Activated CD4-positive, alpha-beta T cell treated with anti-CD3 and anti-CD28 coated beads, Interleukin-2, amount 50 U/mL, for 24 hours (primary cell): ENCODE measurements at regions not wholly inside any gene's neighbourhood (a gene's known extent, or its start where the extent isn't known, plus 50 kb on each side); places are given as distances from the start of the nearest gene placed in this dataset.

Source experiments
- DNase-seq, 2 donors: peaks; one replicate each; pipeline ENCODE4 v3.0.0-alpha.2; 2020; ENCODE audit warnings: low read depth in 1 of 2, low spot score in 1 of 2

DNA sequence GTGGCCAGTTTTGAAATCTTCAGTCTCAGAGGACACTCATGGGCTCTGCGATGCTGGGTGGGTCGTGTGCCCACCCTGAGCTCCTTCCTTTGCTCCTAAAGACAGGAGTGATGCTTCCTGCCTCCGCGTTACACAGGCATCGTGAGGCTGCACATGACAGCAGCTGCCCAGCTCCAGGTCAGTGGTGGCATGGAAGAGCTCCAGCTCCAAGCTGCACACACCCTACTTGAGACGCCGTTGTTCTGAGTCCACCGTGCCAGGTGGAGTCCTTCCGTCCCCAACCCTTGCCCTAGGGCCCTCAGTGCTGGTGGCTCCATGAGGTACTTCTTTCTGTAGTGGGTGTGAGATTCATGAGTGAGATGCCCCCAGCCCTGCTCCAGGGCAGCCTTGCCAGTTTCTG is 794.1 kb downstream of the BRD1 start:
- DNase-seq, result no peak

DNA sequence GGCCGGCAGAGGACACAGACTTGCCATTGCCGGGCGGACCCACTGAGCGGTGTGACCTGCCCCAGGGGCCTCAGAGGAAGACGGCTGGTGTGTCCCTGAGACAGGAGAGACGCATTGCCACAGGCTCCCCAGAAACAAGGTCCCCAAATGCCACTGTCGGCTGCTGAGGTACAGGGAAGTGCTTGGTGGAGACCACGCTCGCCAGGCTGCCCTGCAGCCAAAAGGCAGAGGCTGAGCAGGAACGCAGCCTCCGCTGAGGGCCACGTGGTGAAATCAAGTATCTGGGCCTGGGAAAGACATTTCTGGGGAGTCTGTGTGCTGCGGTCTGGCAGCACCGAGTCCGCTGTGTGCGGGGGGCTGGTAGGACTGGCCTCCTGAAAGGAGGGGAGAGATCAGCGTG is 794.9 kb downstream of the BRD1 start:
- DNase-seq, result no peak

DNA sequence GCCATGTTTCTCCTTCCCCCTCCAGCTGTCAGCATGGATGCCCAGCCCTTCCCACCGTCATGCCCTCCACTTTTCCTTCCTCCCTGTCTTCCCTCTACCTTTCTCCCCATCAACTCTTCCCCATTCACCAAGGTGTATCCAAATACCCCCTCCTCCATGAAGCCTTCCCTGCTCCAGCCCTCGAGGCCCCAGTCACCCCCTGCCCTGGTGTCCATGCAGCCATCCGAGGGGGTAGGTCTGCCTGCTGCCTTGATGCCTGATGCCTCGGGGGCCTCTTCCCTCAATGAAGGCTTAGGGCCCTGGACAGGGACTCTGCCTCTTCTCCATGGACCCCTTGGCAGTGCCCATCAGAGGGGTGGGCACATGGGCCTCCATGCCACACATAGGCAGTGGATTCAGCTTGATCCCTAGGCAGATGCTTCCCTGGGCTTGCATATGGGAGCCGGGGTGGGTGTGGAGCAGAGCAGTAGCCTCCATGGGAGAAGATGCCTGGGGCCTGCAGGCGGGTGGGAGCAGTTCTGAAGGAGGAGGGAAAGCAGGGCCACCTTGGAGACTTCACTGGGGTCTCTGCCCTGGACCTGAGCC is 795.8 kb downstream of the BRD1 start:
- no peak for DNase-seq

DNA sequence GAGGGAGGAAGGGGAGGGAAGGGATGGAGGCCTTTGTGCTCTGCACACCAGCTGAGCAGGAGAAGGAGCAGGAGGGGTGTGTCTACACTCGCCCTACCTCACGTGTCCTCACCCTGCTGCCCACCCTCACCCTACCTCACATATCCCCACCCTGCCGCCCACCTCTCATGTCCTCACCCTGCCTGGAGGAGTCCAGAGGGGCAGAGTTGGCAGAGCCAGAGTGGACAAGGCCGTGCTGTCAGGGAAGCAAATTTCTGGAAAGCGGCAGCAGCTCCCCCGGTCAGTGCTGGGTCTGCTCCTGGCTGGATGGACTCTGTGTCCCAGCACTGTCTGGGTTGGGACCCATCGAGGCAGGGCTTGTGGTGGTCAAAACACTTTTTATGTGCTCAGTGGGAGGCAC is 799.6 kb downstream of the BRD1 start:
- DNase-seq, result no peak

DNA sequence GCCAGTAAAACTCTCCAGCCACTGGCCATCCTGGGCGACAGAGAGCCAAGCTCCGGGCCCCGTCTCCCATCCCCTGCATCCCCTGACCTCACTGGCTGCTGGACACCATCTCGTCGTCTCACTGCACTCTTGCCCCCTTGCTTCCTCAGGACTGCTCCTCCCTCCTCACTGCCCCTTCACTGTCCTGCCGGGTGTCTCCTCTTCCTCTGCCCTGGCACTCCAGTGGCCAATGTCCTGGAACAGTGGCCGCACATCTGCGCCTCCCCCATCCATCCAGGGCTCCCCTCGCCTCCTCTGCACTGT is 800.4 kb downstream of the BRD1 start:
- no peak for DNase-seq

DNA sequence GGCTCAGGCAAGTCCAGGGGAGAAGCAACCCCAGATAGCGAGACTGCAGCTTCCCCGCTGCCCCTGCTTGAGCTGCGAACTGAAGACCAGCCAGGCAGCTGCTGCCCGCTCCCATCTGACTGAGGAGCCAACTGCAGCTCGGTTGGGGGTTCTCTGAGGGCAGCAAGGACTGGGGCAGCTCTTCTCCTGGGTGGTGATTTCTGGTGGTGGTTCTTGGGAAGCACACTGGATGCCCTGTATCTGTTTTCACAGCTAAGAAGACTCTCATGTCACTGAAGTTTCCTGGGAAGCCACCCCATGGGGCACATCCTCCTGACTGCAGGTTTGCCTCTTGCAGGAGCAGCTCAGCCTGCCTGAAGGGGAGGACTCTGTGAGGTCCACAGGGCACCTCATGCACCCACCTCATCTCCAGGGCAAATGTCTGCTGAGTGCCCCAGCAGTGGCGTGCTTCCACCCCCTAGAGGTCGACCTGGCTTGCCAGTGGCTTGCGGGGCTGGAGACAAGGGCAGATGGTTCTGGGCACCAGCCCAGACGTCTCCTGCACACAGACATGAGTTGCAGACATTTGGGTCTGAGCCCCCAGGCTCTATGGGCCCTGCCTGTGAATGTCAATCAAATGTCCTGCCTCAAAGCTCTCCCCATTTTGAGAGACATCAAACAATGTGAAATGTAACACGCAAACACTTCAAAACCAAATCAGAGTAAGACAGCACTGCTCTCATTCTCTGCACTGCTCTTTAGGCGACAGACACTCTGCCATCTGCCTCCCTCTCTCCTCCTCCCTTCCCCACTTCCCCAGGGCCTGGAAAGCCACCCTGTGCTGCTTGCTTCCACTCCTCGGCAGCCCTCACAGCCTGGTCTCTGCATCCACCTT is 800.9 kb downstream of the BRD1 start:
- DNase-seq, result no peak

DNA sequence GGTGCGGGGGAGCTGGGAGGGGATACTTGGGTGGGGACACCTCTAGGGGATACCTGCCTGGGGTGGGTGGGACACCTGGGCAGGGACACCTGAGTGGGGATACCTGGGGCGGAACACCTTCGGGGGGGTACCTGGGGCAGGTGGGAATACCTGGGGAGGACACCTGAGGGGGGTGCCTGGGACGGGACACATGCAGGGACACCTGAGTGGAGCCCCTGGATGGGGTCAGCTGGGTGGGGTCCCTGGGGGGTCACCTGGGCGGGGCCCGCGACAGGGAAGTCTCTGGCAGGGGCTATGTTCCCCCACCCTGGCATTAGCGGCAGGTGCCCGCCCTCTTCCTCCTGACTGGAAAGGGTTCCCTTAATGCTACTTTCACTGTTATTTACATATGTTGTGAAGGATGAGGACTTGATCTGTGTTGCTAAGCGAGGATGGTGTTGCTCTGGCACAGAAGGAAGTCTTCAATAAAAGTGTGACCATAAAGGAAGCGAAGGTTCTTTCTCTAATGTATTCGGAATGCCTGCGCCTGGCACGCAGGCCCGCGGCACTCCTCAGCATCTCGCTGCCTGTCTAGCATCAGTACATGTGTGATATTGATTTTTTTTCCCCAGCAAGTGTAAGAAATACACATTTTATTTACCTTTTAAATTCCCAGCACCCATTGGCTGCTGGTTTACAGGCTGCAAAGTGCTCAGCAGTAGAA is 801.7 kb downstream of the BRD1 start:
- no peak for DNase-seq

DNA sequence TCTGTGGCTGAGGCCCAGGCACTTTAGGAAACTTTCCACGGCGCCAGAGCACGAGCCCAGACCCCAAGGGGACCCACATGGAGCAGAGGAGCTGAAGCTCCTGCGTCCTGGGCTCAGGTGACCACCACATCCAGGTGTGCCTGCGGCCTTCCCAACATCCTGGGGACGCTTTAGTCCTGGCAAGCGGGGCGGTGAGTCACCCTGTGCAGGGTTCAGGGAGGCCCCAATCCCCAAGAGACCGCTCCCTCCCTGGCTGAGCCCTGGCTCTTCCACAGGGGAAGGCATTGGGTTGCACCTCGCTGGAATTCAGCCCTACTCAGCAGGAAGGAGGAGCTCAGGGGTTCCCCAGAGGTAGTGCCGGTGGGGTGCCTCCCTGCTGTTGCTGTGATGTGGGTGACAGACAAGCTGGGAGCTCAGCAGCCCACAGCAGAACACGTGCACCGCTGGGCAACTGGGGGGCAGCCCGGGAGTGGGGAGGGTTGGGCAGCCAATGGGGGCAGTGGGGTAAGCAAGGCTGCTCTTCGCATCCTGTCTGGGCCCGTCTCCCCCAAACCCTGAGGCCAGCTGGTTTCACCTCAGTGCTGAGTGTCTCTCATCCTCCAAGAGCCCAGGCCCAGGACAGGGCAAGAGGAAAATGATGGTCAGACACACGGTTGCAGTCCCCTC is 802.8 kb downstream of the BRD1 start:
- DNase-seq, result no peak

DNA sequence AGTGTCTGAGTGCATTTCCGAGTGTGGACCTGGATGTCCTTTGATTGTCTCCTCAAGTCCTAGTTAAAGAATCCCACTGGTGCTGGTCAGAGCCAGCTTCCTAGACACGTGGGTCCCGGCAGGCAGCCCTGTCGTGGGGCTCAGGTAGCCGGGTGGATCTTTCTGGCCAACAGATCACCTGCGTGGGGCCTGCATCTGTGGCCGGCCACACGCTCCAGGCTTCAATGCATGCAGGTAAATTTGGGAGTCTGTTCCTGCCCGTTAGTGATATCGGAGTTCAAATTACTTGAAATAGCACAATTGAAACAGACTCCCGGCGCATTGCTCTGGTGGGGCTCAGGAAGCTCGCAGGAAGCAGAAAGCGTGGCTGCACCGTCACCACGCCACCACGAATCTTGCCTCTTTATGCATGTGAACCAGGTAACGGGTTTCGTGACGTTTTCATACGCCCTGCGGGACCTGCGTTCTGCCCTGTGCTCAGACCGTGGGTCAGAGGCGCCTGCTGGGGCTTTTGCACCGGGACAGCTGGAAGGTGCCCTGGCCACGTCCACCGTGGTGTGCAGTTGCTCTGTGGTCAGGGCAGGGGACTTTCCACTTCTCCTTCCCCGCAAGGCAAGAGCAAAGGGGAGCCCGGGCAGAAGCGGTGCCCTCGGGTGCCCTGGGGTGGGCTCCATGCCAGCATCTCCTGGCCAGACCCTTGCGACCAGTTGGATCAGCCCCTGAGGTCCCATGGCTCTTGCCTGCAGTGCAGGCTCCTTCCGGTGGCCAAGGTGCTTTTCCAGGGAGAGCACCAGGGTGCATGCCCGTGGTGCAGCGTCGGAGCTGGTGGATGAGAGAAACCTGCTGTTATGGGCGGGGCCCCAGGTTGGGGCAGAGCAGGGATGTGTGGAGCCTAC is 803.5 kb downstream of the BRD1 start:
- DNase-seq, result no peak

DNA sequence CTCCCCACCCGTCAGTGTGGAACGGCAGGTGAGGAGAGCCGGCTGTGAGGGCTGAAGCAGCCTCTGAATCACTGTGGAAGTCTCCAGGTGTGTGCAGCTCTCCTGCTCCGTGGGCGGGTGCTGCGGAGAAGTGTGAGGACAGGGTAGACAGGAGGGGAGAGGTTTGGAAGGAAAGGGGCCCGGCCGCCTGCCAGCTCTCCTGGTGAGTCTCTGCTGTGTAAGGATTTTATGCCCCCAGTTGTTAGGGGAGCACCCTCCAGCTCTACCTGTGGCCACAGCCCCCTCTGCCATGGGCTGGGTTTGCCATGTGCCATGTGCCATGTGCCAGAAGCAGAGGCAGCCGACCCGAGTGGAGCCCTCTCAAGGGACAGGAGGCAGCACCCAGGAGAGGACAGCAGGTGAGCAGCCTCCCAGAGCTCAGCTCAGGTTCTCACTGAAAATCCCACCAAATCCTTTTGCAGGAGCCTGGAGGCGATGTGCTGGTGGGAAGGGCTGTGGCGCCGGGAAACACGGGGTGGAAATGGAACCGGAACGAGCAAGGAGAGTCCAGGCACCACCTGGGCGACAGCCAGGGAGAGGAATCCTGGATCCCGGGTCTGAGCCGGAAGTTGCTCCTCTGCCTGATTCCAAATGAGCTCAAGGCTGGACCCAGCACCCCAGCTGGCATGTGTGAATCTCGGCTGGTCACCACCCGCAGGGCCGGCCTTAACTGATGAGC is 804.4 kb downstream of the BRD1 start:
- DNase-seq, result no peak

DNA sequence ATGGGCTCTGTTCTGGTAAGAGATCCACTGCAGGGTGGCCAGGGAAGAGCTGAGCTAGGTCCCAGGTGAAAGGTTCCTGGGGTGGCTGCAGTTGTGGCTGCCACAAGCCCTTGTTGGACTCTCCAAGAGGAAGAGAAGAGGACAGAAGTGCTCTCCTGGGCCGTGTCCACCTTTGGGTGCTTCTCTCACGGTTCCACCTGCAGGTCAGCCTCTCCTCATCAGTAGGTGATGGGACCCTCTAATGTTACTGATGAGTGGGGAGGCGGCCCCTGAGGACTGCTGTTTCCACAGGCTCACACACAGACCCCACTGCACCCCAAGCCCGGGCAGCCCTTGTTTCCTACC is 804.9 kb downstream of the BRD1 start:
- no peak for DNase-seq

DNA sequence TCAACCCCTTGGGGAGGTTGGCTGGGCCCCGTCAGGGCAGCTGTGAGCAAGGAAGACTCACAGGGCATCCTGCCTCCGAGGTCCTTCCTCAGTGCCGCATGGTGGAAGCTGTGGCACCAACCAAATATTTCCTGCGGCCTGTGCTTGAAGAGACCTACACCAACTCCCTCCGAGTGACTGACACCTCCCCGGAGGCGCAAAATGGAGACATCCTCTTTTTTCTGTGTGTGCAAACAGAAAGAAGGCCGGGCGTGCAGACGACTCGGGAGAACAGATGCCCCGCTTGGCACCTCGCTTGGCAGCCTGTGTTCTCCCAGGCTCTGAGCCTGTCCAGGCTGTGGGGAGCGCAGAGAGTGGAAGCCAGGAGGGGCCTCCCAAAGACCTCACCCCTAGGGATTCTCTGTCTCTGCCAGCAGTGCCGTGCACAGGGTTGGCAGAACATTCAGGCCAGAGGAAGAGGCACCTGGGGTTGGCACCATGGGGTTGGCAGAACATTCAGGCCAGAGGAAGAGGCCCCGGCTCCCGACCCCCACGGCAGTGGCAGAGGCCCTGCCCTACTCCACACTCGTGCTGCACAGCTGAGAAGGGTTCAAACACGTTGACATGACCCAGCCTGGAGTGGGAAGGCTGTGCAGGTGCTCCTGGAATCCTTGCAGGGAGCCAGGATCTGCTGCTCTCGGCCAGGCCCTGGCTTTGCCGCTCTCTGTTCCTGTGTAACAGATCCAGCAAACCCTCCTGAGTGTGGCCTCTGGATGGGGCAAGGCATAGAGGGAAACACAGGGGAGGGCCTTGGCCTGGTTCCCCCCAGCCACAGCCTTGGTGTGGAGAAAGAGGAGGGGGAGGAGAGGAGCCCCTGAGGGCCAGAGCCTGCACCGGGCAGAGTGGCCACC is 805.5 kb downstream of the BRD1 start:
- no peak for DNase-seq

DNA sequence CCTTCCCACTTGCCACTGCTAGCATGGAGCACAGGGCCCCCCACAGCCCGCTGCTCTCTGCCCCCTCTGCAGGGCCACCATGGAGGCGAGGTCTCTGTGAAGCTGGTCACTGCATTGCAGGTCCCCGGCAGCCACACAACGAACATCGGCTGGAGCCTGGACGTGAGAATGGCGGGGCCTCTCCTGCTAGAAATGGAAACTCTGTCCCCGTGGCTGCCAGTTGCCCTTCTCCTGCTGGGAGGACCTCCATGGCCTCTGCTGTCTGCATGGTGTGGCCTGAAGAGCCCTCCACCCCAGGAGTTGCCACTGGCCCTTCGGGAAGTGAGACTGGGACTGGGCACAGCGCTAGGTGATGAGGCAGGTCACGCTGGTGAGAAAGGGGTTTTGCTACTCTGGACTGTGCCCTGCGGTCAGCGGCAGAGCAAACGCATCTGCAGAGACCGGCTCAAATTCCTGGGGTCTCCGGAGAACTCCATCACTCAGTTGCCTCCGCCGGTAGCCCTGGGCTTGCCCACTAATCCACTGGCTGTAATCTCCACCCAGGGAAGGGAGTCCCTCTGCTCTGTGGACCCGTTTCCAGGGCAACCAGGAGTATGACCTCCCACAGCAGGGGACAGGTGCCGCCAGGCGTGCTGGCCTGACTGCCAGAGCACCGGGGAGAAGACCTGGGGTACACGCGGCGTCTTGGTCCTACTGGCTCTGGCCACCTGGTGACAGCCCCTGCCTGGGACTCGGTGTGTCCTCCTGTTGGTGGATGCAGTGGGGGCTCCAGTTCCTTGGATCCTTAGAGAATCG is 806.3 kb downstream of the BRD1 start:
- no peak for DNase-seq

DNA sequence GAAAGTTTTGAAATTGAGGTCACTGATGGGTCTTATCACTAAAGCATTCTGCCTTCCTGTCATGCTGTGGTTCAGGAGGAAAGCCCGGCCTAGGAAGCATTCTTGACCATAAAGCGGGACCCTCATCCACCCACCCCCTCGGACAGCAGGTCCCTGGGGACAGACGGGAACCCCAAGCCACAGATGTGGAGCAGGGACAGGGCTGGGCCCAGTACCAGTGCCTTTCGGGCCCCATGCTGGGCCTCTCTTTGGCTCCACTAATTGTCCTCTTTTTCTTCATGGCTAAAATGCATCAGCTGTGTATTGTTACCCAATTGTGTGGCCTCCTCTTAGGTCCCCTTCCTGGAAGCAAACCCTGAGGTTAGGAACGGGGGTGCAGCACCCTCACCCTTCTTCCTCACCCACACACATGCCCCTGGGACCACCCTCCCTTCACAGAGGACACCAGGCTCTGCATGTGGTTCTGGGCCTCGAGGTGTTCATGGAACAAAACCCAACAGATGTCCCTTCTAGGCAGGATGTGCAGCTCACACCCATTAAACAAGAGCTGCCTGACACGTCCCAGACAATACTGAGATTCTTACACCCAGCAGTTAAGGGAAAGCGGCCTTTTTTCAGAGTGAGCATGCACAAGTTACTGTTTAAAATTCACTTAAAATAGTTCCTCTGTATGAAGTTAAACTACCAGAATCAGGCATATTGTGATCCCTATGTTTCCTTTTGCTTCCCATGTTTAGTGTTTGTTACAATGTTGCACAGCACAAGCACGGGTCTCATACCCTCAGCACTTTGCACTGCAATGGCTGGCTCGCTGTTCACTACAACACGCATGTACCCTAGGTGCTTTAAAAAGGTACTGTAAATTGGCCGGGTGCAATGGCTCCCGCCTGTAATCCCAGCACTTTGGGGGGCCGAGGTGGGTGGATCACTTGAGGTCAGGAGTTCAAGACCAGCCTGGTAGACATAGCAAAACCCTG is 807.6 kb downstream of the BRD1 start:
- DNase-seq, result no peak

DNA sequence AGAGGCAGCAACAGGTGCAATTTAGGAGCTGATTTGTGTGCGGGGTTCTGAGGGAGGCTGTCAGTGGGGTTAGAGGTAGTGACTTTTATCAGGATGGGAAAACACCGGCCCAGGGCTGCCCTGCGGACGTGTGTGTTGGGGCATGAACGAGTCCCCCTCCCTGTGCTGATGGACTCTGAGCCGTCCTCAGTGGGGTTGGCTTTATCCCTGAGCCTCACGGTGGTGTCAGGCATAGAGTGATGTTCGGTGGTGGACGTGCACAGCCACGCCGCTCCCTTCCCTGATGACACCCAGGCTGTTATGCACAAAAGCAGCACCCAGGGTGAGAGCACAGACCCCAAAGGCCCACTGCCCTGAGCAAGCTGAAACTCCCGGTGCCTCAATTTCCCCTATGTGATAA is 809.1 kb downstream of the BRD1 start:
- no peak for DNase-seq

DNA sequence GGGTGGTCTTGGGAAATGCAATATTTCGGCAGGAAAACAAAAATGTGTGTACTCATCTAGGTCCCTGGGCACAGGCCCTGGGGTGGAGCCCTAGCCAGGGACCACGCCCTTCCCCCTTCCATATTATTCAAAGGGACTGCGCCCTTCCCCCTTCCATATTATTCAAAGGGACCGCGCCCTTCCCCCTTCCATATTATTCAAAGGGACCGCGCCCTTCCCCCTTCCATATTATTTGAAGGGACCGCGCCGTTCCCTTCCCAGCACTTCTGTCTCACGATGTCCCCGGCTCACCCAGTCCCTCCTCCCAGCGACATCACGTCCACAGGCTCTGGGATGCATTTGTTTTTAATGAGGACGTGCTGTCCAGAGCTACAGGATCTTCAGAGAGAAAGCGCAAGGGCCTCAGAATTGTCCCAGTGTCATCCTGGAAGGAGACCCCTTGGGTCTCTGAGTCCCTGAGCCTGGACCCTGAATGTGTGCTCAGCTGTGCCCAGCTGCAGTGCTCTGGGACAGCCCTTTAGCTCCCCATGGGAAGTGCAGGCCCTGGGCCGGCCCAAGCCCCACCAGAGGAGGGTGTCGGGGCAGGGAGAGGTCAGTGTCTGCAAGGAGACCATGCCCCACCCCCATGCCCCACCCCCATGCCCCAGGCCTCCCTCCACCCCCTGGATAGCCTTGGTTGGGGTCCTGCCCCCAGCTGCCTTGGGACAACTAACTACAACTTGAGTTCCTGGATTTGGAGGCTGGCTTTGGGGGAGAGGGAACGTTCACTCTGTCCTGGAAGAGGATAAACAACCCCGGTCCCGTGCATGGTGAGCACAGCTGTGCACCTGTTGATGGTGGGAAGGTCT is 810.0 kb downstream of the BRD1 start:
- DNase-seq, result no peak
